ENCODE measurements at regions not wholly inside any gene's neighbourhood (a gene's known extent, or its start where the extent isn't known, plus 50 kb on each side); places are given as distances from the start of the nearest gene placed in this dataset.

GRCh38 chr9:90285946-90286345, 356.7 kb downstream of the DIRAS2 start:
- no peak for TF ChIP-seq CTCF (IDR thresholded peaks at IDR 0.05)
- no peak for TF ChIP-seq EP300 (IDR thresholded peaks at IDR 0.05)
- TF ChIP-seq POLR2A (IDR thresholded peaks at IDR 0.05), result no peak
- no peak for TF ChIP-seq POLR2AphosphoS5 (IDR thresholded peaks at IDR 0.05)

Measured in upper lobe of left lung (tissue), 4 donors.